ENCODE measurements at regions not wholly inside any gene's neighbourhood (a gene's known extent, or its start where the extent isn't known, plus 50 kb on each side); places are given as distances from the start of the nearest gene placed in this dataset.

DNA sequence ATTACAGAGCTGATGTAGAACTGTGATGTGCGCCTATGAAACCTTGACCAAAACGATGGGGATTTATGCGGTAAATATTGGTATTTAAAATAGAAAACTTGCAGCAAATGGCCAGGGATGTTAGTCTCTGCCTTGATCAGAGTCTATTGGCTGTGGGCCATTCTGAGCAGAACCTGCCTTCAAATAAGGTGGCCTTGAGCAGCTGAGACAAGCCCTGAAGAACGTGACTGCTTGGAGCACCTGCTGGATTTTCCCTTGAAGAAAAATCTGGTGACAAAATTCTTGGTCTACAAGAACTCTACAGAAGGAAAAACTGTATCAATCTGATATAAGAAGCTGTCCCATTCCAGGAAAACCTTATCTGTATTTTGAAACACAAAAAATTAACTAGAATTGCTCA lies 820.1 kb upstream of the EPHA6 start:
- no peaks in the 10 kb centered on the region for H3K9me2 ChIP-seq (replicated peaks; ENCODE audit: low read length)
- H3F3A ChIP-seq (ENCODE audit: low read length, unreplicated experiment): no peaks in the 10 kb centered on the region
- H3K36me3 ChIP-seq (ENCODE audit: low read depth, low read length): no peaks in the 10 kb centered on the region
- H3K4me2 ChIP-seq (ENCODE audit: low read length): no peak overlapping the region
- POLR2A ChIA-PET (ENCODE audit: unreplicated experiment): no interaction called here
- H2AFZ ChIP-seq (ENCODE audit: low read length): no peak overlapping the region
- no peak overlapping the region for H3K4me3 ChIP-seq (ENCODE audit: low read length)
- CTCF ChIA-PET: no interaction called here
- H3K79me2 ChIP-seq (ENCODE audit: low read length): no peaks in the 10 kb centered on the region
- TF ChIP-seq EZH2phosphoT487 (IDR thresholded peaks at IDR 0.05; ENCODE audit: borderline replicate concordance, low read length): no peak
- TF ChIP-seq EZH2 (IDR thresholded peaks at IDR 0.05; ENCODE audit: low read length, unreplicated experiment): no peak
- intact Hi-C loops (cut with micrococcal nuclease): no loop called here
- ATAC-seq: no peak
- H3K4me1 ChIP-seq (ENCODE audit: insufficient read depth, low read length): no peaks in the 10 kb centered on the region
- H4K20me1 ChIP-seq (ENCODE audit: low read length): no peaks in the 10 kb centered on the region
- no peak overlapping the region for H3K27ac ChIP-seq (ENCODE audit: low read length)
- no peaks in the 10 kb centered on the region; the same call in 1 of the 2 replicates for H3K9me3 ChIP-seq (ENCODE audit: low read length)
- no peak for DNase-seq
- H3K27me3 ChIP-seq (ENCODE audit: low read length): no peaks in the 10 kb centered on the region
- no TSS peak for BruUV-seq (replicated peaks)
- no peak overlapping the region for H3K9ac ChIP-seq (ENCODE audit: low read length)

GRCh38 chr3:96000966-96001365 lies 813.4 kb upstream of the EPHA6 start:
- intact Hi-C loops (cut with micrococcal nuclease): no loop called here
- ChIA-PET POLR2A (ENCODE audit: unreplicated experiment) (no interaction called here), CTCF (no interaction called here)
- no peak overlapping the region for H3K9ac ChIP-seq (ENCODE audit: low read length)
- no peak overlapping the region for H3K4me2 ChIP-seq (ENCODE audit: low read length)
- no peaks in the 10 kb centered on the region for H4K20me1 ChIP-seq (ENCODE audit: low read length)
- no peaks in the 10 kb centered on the region for H3K27me3 ChIP-seq (ENCODE audit: low read length)
- H3K79me2 ChIP-seq (ENCODE audit: low read length): no peaks in the 10 kb centered on the region
- H3K4me1 ChIP-seq (ENCODE audit: insufficient read depth, low read length): no peaks in the 10 kb centered on the region
- H3K27ac ChIP-seq (ENCODE audit: low read length): no peak overlapping the region
- no peak for TF ChIP-seq EZH2 (IDR thresholded peaks at IDR 0.05; ENCODE audit: low read length, unreplicated experiment)
- TF ChIP-seq EZH2phosphoT487 (IDR thresholded peaks at IDR 0.05; ENCODE audit: borderline replicate concordance, low read length): no peak
- TF ChIP-seq, protein P1, sequence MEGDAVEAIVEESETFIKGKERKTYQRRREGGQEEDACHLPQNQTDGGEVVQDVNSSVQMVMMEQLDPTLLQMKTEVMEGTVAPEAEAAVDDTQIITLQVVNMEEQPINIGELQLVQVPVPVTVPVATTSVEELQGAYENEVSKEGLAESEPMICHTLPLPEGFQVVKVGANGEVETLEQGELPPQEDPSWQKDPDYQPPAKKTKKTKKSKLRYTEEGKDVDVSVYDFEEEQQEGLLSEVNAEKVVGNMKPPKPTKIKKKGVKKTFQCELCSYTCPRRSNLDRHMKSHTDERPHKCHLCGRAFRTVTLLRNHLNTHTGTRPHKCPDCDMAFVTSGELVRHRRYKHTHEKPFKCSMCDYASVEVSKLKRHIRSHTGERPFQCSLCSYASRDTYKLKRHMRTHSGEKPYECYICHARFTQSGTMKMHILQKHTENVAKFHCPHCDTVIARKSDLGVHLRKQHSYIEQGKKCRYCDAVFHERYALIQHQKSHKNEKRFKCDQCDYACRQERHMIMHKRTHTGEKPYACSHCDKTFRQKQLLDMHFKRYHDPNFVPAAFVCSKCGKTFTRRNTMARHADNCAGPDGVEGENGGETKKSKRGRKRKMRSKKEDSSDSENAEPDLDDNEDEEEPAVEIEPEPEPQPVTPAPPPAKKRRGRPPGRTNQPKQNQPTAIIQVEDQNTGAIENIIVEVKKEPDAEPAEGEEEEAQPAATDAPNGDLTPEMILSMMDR (conservative IDR thresholded peaks at IDR 0.05; ENCODE audit: low read depth, low read length): no peak
- no peak overlapping the region for H2AFZ ChIP-seq (ENCODE audit: low read length)
- H3K9me2 ChIP-seq (replicated peaks; ENCODE audit: low read length): no peaks in the 10 kb centered on the region
- H3K4me3 ChIP-seq (ENCODE audit: low read length): no peak overlapping the region
- BruUV-seq (replicated peaks): no TSS peak
- no peaks in the 10 kb centered on the region for H3F3A ChIP-seq (ENCODE audit: low read length, unreplicated experiment)
- DNase-seq (no peak), ATAC-seq (no peak)
- H3K9me3 ChIP-seq (ENCODE audit: low read length): no peaks in the 10 kb centered on the region; the same call in 1 of the 2 replicates
- no peaks in the 10 kb centered on the region for H3K36me3 ChIP-seq (ENCODE audit: low read depth, low read length)

GRCh38 chr3:96007650-96008195 lies 806.7 kb upstream of the EPHA6 start:
- Histone ChIP-seq H4K20me1 (ENCODE audit: low read length) (no peaks in the 10 kb centered on the region), H3K27ac (ENCODE audit: low read length) (no peak overlapping the region), H3F3A (ENCODE audit: low read length, unreplicated experiment) (no peaks in the 10 kb centered on the region), H3K9me3 (ENCODE audit: low read length) (0 out of 2 replicates have a peak, but pooled peaks cover 3% of the 10 kb centered on the region), H3K27me3 (ENCODE audit: low read length) (no peaks in the 10 kb centered on the region), H3K4me3 (ENCODE audit: low read length) (no peak overlapping the region), H3K4me1 (ENCODE audit: insufficient read depth, low read length) (no peaks in the 10 kb centered on the region), H3K79me2 (ENCODE audit: low read length) (no peaks in the 10 kb centered on the region), H3K36me3 (ENCODE audit: low read depth, low read length) (no peaks in the 10 kb centered on the region), H3K4me2 (ENCODE audit: low read length) (no peak overlapping the region), H3K9ac (ENCODE audit: low read length) (no peak overlapping the region), H3K9me2 (replicated peaks; ENCODE audit: low read length) (no peaks in the 10 kb centered on the region), H2AFZ (ENCODE audit: low read length) (no peak overlapping the region)
- POLR2A ChIA-PET (ENCODE audit: unreplicated experiment): no interaction called here
- ATAC-seq (no peak), DNase-seq (no peak)
- intact Hi-C loops (cut with micrococcal nuclease): no loop called here
- BruUV-seq (replicated peaks): no TSS peak
- TF ChIP-seq, protein P1 (conservative IDR thresholded peaks at IDR 0.05; ENCODE audit: low read depth, low read length): no peak
- TF ChIP-seq EZH2phosphoT487 (IDR thresholded peaks at IDR 0.05; ENCODE audit: borderline replicate concordance, low read length) (no peak), EZH2 (IDR thresholded peaks at IDR 0.05; ENCODE audit: low read length, unreplicated experiment) (no peak)
- CTCF ChIA-PET: no interaction called here

Measured in PC-3 (cell line).